Progenitor cell of endocrine pancreas (in vitro differentiated cells): ENCODE measurements at regions not wholly inside any gene's neighbourhood (a gene's known extent, or its start where the extent isn't known, plus 50 kb on each side); places are given as distances from the start of the nearest gene placed in this dataset.

Experiments used
- DNase-seq: peaks from one replicate; pipeline ENCODE4 v3.0.0; 2021; ENCODE audit warnings: low spot score; ENCODE audit not compliant: unreplicated experiment
- H3K27ac Mint-ChIP-seq: 2 replicates; pipeline ENCODE4 v1.8.0; 2021; ENCODE audit warnings: mild to moderate bottlenecking, moderate library complexity, mixed read lengths
- H3K27me3 Mint-ChIP-seq: 2 replicates; pipeline ENCODE4 v1.8.0; 2021; ENCODE audit warnings: mixed read lengths
- H3K36me3 Mint-ChIP-seq: 2 replicates; pipeline ENCODE4 v1.8.0; 2022; ENCODE audit warnings: mixed read lengths; ENCODE audit not compliant: insufficient read depth
- H3K4me1 Mint-ChIP-seq: 2 replicates; pipeline ENCODE4 v1.8.0; 2021; ENCODE audit warnings: low read depth, mixed read lengths
- H3K4me3 Mint-ChIP-seq: 2 replicates; pipeline ENCODE4 v1.8.0; 2021; ENCODE audit warnings: low read depth, mild to moderate bottlenecking, moderate library complexity, mixed read lengths
- H3K9me3 Mint-ChIP-seq: 2 replicates; pipeline ENCODE4 v1.8.0; 2021; ENCODE audit warnings: low read depth, mixed read lengths
- CTCF ChIP-seq: fragments of 200-600 bp; sonication (generic); IDR thresholded peaks from one replicate; pipeline ENCODE4 v1.5.0; 2021; ENCODE audit warnings: antibody characterized with exemption, mild to moderate bottlenecking; ENCODE audit not compliant: unreplicated experiment

- Mint-ChIP-seq H3K27ac (peak overlapping the region; percentile 41), H3K36me3 (no peaks in the 10 kb centered on the region), H3K27me3 (peaks cover 3% of the 10 kb centered on the region), H3K4me3 (no peak overlapping the region), H3K9me3 (no peaks in the 10 kb centered on the region), H3K4me1 (peaks cover 3% of the 10 kb centered on the region)
- no peak for DNase-seq
- TF ChIP-seq CTCF, result no peak
Measured at GRCh38 chr19:30144802-30145201, 202.8 kb downstream of the URI1 start.

- H3K27ac Mint-ChIP-seq, result no peak overlapping the region
- H3K9me3 Mint-ChIP-seq, result no peaks in the 10 kb centered on the region
- H3K36me3 Mint-ChIP-seq, result no peaks in the 10 kb centered on the region
- H3K4me3 Mint-ChIP-seq, result no peak overlapping the region
- DNase-seq, result no peak
- no peak for TF ChIP-seq CTCF
- peaks cover 3% of the 10 kb centered on the region for H3K27me3 Mint-ChIP-seq
- peaks cover 3% of the 10 kb centered on the region for H3K4me1 Mint-ChIP-seq
Measured at GRCh38 chr19:30145467-30145866, 203.4 kb downstream of the URI1 start.

- no peak for DNase-seq
- H3K4me1 Mint-ChIP-seq, result peaks cover 3% of the 10 kb centered on the region
- no peak for TF ChIP-seq CTCF
- no peak overlapping the region for H3K4me3 Mint-ChIP-seq
- H3K36me3 Mint-ChIP-seq, result no peaks in the 10 kb centered on the region
- H3K9me3 Mint-ChIP-seq, result no peaks in the 10 kb centered on the region
- H3K27ac Mint-ChIP-seq, result no peak overlapping the region
- H3K27me3 Mint-ChIP-seq, result peaks cover 3% of the 10 kb centered on the region
Measured at GRCh38 chr19:30146346-30146745, 204.3 kb downstream of the URI1 start.

- TF ChIP-seq CTCF, result no peak
- Mint-ChIP-seq H3K9me3 (no peaks in the 10 kb centered on the region), H3K4me3 (no peak overlapping the region), H3K27ac (peak overlapping the region; percentile 10), H3K36me3 (no peaks in the 10 kb centered on the region), H3K4me1 (peaks cover 3% of the 10 kb centered on the region), H3K27me3 (peaks cover 3% of the 10 kb centered on the region)
- no peak for DNase-seq
Measured at GRCh38 chr19:30148039-30148790, 206.2 kb downstream of the URI1 start.

GRCh38 chr19:30148803-30149202 lies 206.8 kb downstream of the URI1 start:
- TF ChIP-seq CTCF, result no peak
- DNase-seq, result no peak
- Mint-ChIP-seq H3K27me3 (peaks cover under 1% of the 10 kb centered on the region), H3K27ac (peak overlapping the region; percentile 10), H3K9me3 (no peaks in the 10 kb centered on the region), H3K36me3 (no peaks in the 10 kb centered on the region), H3K4me3 (no peak overlapping the region), H3K4me1 (peaks cover 3% of the 10 kb centered on the region)
